H9 (cell line): ENCODE measurements at regions not wholly inside any gene's neighbourhood (a gene's known extent, or its start where the extent isn't known, plus 50 kb on each side); places are given as distances from the start of the nearest gene placed in this dataset.

Experiments
- DNase-seq: peaks from one replicate; pipeline ENCODE4 v3.0.0-alpha.2; 2017
- H2AFZ ChIP-seq: one replicate; pipeline ENCODE4 v1.6.1; 2013; ENCODE audit warnings: mild to moderate bottlenecking, low read length, control low read depth, moderate library complexity
- H2AK5ac ChIP-seq: 2 replicates; pipeline ENCODE4 v1.6.1; 2013; ENCODE audit warnings: low read length, control low read depth, mixed read lengths; ENCODE audit not compliant: insufficient read length
- H2BK120ac ChIP-seq: one replicate; pipeline ENCODE4 v1.6.1; 2013; ENCODE audit warnings: low read depth, mild to moderate bottlenecking, low read length, control low read depth, inconsistent platforms; ENCODE audit not compliant: poor library complexity, severe bottlenecking
- H2BK12ac ChIP-seq: 2 replicates; pipeline ENCODE4 v1.6.1; 2013; ENCODE audit warnings: low read length, control low read depth, mixed read lengths, low read depth; ENCODE audit not compliant: insufficient read length
- H2BK15ac ChIP-seq: 2 replicates; pipeline ENCODE4 v1.6.1; 2013; ENCODE audit warnings: low read depth, low read length, control low read depth
- H2BK20ac ChIP-seq: one replicate; pipeline ENCODE4 v1.6.1; 2013; ENCODE audit warnings: low read depth, mild to moderate bottlenecking, low read length, control low read depth, inconsistent platforms; ENCODE audit not compliant: poor library complexity, severe bottlenecking
- H2BK5ac ChIP-seq: 2 replicates; pipeline ENCODE4 v1.6.1; 2013; ENCODE audit warnings: low read length, control low read depth, mixed read lengths; ENCODE audit not compliant: insufficient read length
- H3K14ac ChIP-seq: 2 replicates; pipeline ENCODE4 v1.6.1; 2013; ENCODE audit warnings: low read length, control low read depth; ENCODE audit not compliant: insufficient read depth
- H3K18ac ChIP-seq: 2 replicates; pipeline ENCODE4 v1.6.1; 2013; ENCODE audit warnings: low read depth, mild to moderate bottlenecking, mixed read lengths, low read length, control low read depth; ENCODE audit not compliant: insufficient read length
- H3K23ac ChIP-seq: 2 replicates; pipeline ENCODE4 v1.6.1; 2013; ENCODE audit warnings: low read length, control low read depth, mixed read lengths, low read depth; ENCODE audit not compliant: insufficient read length
- H3K23me2 ChIP-seq: 2 replicates; pipeline ENCODE4 v1.6.1; 2013; ENCODE audit warnings: low read depth, mild to moderate bottlenecking, mixed read lengths, low read length, control low read depth; ENCODE audit not compliant: insufficient read length, poor library complexity, severe bottlenecking
- H3K27ac ChIP-seq: 2 replicates; pipeline ENCODE4 v1.5.1; 2013; ENCODE audit warnings: low read length, control low read depth, mixed read lengths, low read depth; ENCODE audit not compliant: insufficient read length
- H3K27me3 ChIP-seq: 2 replicates; pipeline ENCODE4 v1.6.1; 2013; ENCODE audit warnings: low read length, control low read depth, inconsistent platforms; ENCODE audit not compliant: insufficient read depth
- H3K4ac ChIP-seq: 2 replicates; pipeline ENCODE4 v1.6.1; 2013; ENCODE audit warnings: low read depth, mild to moderate bottlenecking, control low read depth, inconsistent platforms, low read length, moderate library complexity
- H3K4me1 ChIP-seq: 2 replicates; pipeline ENCODE4 v1.6.1; 2013; ENCODE audit warnings: low read length, control low read depth, inconsistent platforms; ENCODE audit not compliant: insufficient read depth
- H3K4me2 ChIP-seq: 2 replicates; pipeline ENCODE4 v1.6.1; 2013; ENCODE audit warnings: low read length, control low read depth, mixed read lengths; ENCODE audit not compliant: insufficient read length, insufficient read depth
- H3K56ac ChIP-seq: 2 replicates; pipeline ENCODE4 v1.6.1; 2013; ENCODE audit warnings: low read depth, mild to moderate bottlenecking, mixed read lengths, low read length, control low read depth; ENCODE audit not compliant: insufficient read length
- H3K79me1 ChIP-seq: 2 replicates; pipeline ENCODE4 v1.6.1; 2013; ENCODE audit warnings: low read depth, mild to moderate bottlenecking, moderate library complexity, low read length, control low read depth, inconsistent platforms; ENCODE audit not compliant: insufficient read depth, poor library complexity, severe bottlenecking
- H3K79me2 ChIP-seq: 2 replicates; pipeline ENCODE4 v1.6.1; 2013; ENCODE audit warnings: low read length, control low read depth, inconsistent platforms; ENCODE audit not compliant: insufficient read depth
- H3K9ac ChIP-seq: 2 replicates; pipeline ENCODE4 v1.6.1; 2013; ENCODE audit warnings: low read length, control low read depth, mixed read lengths; ENCODE audit not compliant: insufficient read length; ENCODE audit errors: extremely low read depth
- H3K9me3 ChIP-seq: one replicate; pipeline ENCODE4 v1.6.1; 2013; ENCODE audit warnings: low read depth, low read length, inconsistent platforms; ENCODE audit not compliant: control insufficient read depth
- H3T11ph ChIP-seq: one replicate; pipeline ENCODE4 v1.6.1; 2013; ENCODE audit warnings: mild to moderate bottlenecking, low read length, control low read depth, inconsistent platforms
- H4K20me1 ChIP-seq: one replicate; pipeline ENCODE4 v1.6.1; 2013; ENCODE audit not compliant: control insufficient read depth, insufficient read length, insufficient read depth
- H4K5ac ChIP-seq: 2 replicates; pipeline ENCODE4 v1.6.1; 2013; ENCODE audit warnings: low read depth, mild to moderate bottlenecking, mixed read lengths, low read length, control low read depth; ENCODE audit not compliant: insufficient read length
- H4K8ac ChIP-seq: replicated peaks from 2 replicates; pipeline ENCODE4 v1.6.1; 2013; ENCODE audit warnings: low read length, control low read depth, mixed read lengths, low read depth; ENCODE audit not compliant: insufficient read length
- H4K91ac ChIP-seq: 2 replicates; pipeline ENCODE4 v1.6.1; 2013; ENCODE audit warnings: low read depth, mild to moderate bottlenecking, moderate library complexity, mixed read lengths, low read length, control low read depth; ENCODE audit not compliant: insufficient read length
- H3K27ac Mint-ChIP-seq, 3 experiments: 2 replicates in 2 of 3; 3 replicates in 1 of 3; pipeline ENCODE4 v1.8.0; 2020 to 2021; ENCODE audit warnings: mixed read lengths in 3 of 3, mild to moderate bottlenecking in 1 of 3, moderate library complexity in 1 of 3
- H3K27me3 Mint-ChIP-seq: 2 replicates; pipeline ENCODE4 v1.8.0; 2021; ENCODE audit warnings: low read depth, mild to moderate bottlenecking, moderate library complexity, mixed read lengths
- H3K36me3 Mint-ChIP-seq, 3 experiments: 2 replicates in 2 of 3; 3 replicates in 1 of 3; pipeline ENCODE4 v1.8.0; 2020 to 2021; ENCODE audit warnings: low read depth in 3 of 3, mixed read lengths in 3 of 3; ENCODE audit not compliant: insufficient read depth in 1 of 3
- H3K4me1 Mint-ChIP-seq, 2 experiments: 2 replicates each; pipeline ENCODE4 v1.8.0; 2020; ENCODE audit warnings: mixed read lengths in 2 of 2
- H3K4me3 Mint-ChIP-seq, 2 experiments: 2 replicates in 1 of 2; 3 replicates in 1 of 2; pipeline ENCODE4 v1.8.0; 2020 to 2021; ENCODE audit warnings: mild to moderate bottlenecking in 2 of 2, mixed read lengths in 2 of 2, moderate library complexity in 1 of 2
- H3K9me3 Mint-ChIP-seq, 2 experiments: 2 replicates in 1 of 2; 3 replicates in 1 of 2; pipeline ENCODE4 v1.8.0; 2020; ENCODE audit warnings: mild to moderate bottlenecking in 2 of 2, mixed read lengths in 2 of 2, moderate library complexity in 1 of 2
- WGBS: extraction: QIAGEN DNeasy Blood & Tissue Kit; methylation state at CpG from one replicate; pipeline ENCODE4 v1.1.7; 2013; ENCODE audit warnings: missing lambda C conversion rate, low lambda C conversion rate, mixed read lengths; ENCODE audit not compliant: insufficient read length; ENCODE audit errors: extremely low coverage; 5-methylcytosine and 5-hydroxymethylcytosine counted together
- TF ChIP-seq, protein P1 (sequence below): fragments of 200-600 bp; sonication (generic); conservative IDR thresholded peaks from 3 replicates; pipeline ENCODE4 v1.8.0; 2021; ENCODE audit warnings: antibody characterized with exemption, mild to moderate bottlenecking

DNA sequence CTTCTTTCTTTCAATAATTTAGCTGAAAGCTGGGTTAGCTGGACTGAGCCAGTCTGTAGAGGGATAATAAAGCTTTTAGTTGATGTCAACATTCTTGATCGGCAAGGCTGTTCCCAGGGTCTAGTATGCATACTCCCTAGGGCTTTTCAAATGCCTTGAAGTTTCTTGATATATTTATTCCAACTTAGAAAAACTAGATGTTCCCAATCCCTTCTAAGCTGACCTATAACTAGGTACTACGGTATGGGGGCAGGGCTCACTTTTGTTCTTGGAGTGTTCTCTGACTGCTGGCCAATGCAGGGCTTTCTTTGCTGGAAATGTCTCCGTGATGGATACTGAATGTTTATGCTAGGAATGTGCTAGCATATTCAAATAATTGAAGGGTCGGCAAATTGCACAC, 258.6 kb upstream of the TANK start:
- H2BK20ac ChIP-seq: no peak overlapping the region
- peaks cover 4% of the 10 kb centered on the region; the same call in 1 of the 2 replicates for H3K4me1 ChIP-seq
- no peak overlapping the region for H2AFZ ChIP-seq
- TF ChIP-seq, protein P1, sequence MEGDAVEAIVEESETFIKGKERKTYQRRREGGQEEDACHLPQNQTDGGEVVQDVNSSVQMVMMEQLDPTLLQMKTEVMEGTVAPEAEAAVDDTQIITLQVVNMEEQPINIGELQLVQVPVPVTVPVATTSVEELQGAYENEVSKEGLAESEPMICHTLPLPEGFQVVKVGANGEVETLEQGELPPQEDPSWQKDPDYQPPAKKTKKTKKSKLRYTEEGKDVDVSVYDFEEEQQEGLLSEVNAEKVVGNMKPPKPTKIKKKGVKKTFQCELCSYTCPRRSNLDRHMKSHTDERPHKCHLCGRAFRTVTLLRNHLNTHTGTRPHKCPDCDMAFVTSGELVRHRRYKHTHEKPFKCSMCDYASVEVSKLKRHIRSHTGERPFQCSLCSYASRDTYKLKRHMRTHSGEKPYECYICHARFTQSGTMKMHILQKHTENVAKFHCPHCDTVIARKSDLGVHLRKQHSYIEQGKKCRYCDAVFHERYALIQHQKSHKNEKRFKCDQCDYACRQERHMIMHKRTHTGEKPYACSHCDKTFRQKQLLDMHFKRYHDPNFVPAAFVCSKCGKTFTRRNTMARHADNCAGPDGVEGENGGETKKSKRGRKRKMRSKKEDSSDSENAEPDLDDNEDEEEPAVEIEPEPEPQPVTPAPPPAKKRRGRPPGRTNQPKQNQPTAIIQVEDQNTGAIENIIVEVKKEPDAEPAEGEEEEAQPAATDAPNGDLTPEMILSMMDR: no peak
- H3K79me2 ChIP-seq: no peaks in the 10 kb centered on the region
- Mint-ChIP-seq H3K36me3 (no peaks in the 10 kb centered on the region; a peak in 2 of 7 replicates), H3K9me3 (no peaks in the 10 kb centered on the region; a peak in 1 of 5 replicates), H3K27me3 (no peaks in the 10 kb centered on the region), H3K4me3 (no peak overlapping the region), H3K4me1 (peaks cover 29 to 43% of the 10 kb centered on the region in 2 experiments), H3K27ac (no peak overlapping the region)
- no peaks in the 10 kb centered on the region for H3K27me3 ChIP-seq
- H4K8ac ChIP-seq: no peak overlapping the region
- no peak overlapping the region for H4K5ac ChIP-seq
- H3K9me3 ChIP-seq: no peaks in the 10 kb centered on the region
- H4K20me1 ChIP-seq: no peaks in the 10 kb centered on the region
- no peak overlapping the region for H4K91ac ChIP-seq
- H3K56ac ChIP-seq: no peak overlapping the region
- H3K23ac ChIP-seq: no peak overlapping the region
- no CpG with 5 or more reads among the region's 4 CpGs for WGBS
- H2BK12ac ChIP-seq: no peak overlapping the region
- no peak overlapping the region for H2BK5ac ChIP-seq
- no peaks in the 10 kb centered on the region for H3K79me1 ChIP-seq
- no peaks in the 10 kb centered on the region for H3K23me2 ChIP-seq
- H3T11ph ChIP-seq: no peak overlapping the region
- no peak overlapping the region for H2BK120ac ChIP-seq
- DNase-seq: no peak
- H3K27ac ChIP-seq: no peak overlapping the region
- H3K18ac ChIP-seq: no peak overlapping the region
- H3K9ac ChIP-seq: no peak overlapping the region
- H2BK15ac ChIP-seq: no peak overlapping the region
- H3K4me2 ChIP-seq: no peak overlapping the region
- H3K4ac ChIP-seq: no peak overlapping the region
- no peak overlapping the region for H2AK5ac ChIP-seq
- H3K14ac ChIP-seq: no peak overlapping the region
